Gastroesophageal sphincter (tissue), 3 donors: ENCODE measurements at regions not wholly inside any gene's neighbourhood (a gene's known extent, or its start where the extent isn't known, plus 50 kb on each side); places are given as distances from the start of the nearest gene placed in this dataset.

Experiments
- POLR2A ChIP-seq, 2 donors: fragments of 450-650 bp; IDR thresholded peaks; one replicate each; pipeline ENCODE4 v1.6.1; 2017; ENCODE audit warnings: antibody characterized with exemption in 2 of 2, mild to moderate bottlenecking in 2 of 2, moderate library complexity in 1 of 2
- TF ChIP-seq, protein P1 (sequence below), 4 experiments: fragments of 200-600 bp in 2 of 4; fragments of 450-650 bp in 2 of 4; sonication (generic) in 1 of 4; IDR thresholded peaks; one replicate each; pipeline ENCODE4 v1.5.1; 2017 to 2019; ENCODE audit warnings: antibody characterized with exemption in 4 of 4, mild to moderate bottlenecking in 2 of 4, moderate library complexity in 2 of 4

DNA sequence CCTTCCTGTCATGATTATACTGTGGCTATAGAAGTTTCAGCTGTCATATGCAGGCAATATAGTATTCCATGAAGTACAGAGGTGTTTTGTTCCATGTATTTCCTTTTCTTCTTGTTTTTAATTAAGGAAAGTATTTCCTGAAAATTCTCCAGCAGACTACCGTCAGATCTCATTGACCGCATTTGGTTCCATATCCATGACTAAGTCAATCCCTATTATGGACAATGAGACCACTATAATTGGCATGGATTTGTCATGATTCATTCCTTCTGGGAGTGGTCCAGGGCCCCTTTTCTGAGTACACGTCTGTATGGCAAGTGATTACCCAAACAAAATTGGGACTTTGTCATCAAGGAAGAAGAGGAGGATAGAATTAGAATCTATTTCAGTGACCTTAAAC lies 283.2 kb upstream of the CLINT1 start:
- TF ChIP-seq, protein P1, sequence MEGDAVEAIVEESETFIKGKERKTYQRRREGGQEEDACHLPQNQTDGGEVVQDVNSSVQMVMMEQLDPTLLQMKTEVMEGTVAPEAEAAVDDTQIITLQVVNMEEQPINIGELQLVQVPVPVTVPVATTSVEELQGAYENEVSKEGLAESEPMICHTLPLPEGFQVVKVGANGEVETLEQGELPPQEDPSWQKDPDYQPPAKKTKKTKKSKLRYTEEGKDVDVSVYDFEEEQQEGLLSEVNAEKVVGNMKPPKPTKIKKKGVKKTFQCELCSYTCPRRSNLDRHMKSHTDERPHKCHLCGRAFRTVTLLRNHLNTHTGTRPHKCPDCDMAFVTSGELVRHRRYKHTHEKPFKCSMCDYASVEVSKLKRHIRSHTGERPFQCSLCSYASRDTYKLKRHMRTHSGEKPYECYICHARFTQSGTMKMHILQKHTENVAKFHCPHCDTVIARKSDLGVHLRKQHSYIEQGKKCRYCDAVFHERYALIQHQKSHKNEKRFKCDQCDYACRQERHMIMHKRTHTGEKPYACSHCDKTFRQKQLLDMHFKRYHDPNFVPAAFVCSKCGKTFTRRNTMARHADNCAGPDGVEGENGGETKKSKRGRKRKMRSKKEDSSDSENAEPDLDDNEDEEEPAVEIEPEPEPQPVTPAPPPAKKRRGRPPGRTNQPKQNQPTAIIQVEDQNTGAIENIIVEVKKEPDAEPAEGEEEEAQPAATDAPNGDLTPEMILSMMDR (IDR thresholded peaks at IDR 0.05): no peak
- no peak for TF ChIP-seq POLR2A (IDR thresholded peaks at IDR 0.05)
